K562 (cell line): ENCODE measurements at regions not wholly inside any gene's neighbourhood (a gene's known extent, or its start where the extent isn't known, plus 50 kb on each side); places are given as distances from the start of the nearest gene placed in this dataset.

Source experiments
- BACH1 ChIP-seq: fragments of 200-800 bp; sonication (Bioruptor generic); IDR thresholded peaks from 2 replicates; pipeline ENCODE4 v1.6.1; 2016; ENCODE audit warnings: missing genetic modification characterization, missing compliant biosample characterization
- BMI1 ChIP-seq: fragments of 150-350 bp; IDR thresholded peaks from 2 replicates; pipeline ENCODE4 v1.6.1; 2014; ENCODE audit warnings: low read length
- CBFB ChIP-seq: sonication (generic); formaldehyde crosslinking; IDR thresholded peaks from 2 replicates; pipeline ENCODE4 v1.4.0; 2020; ENCODE audit warnings: mild to moderate bottlenecking, missing genetic modification reagents
- FOXA3 ChIP-seq, 2 experiments: fragments of 450-650 bp in 1 of 2; sonication (generic) in 1 of 2; formaldehyde crosslinking; IDR thresholded peaks in 1 of 2; conservative IDR thresholded peaks in 1 of 2; 2 replicates each; pipeline versions ENCODE4 v1.4.0 to v1.8.0; 2020 to 2022; ENCODE audit warnings: mild to moderate bottlenecking in 2 of 2, missing genetic modification reagents in 1 of 2
- HDAC8 ChIP-seq: fragments of 450-650 bp; IDR thresholded peaks from 2 replicates; pipeline ENCODE4 v1.6.1; 2016; ENCODE audit warnings: mild to moderate bottlenecking, missing genetic modification characterization, moderate library complexity, missing compliant biosample characterization
- HIVEP1 ChIP-seq: fragments of 250-450 bp; sonication (Bioruptor Pico); IDR thresholded peaks from 2 replicates; pipeline ENCODE4 v1.4.0; 2020; ENCODE audit warnings: mild to moderate bottlenecking
- MTA2 ChIP-seq: fragments of 450-650 bp; IDR thresholded peaks from 2 replicates; pipeline ENCODE4 v1.6.1; 2016; ENCODE audit warnings: low read depth
- MYC ChIP-seq, 2 experiments: fragments of 250-450 bp in 1 of 2; sonication (Bioruptor Pico) in 1 of 2; IDR thresholded peaks; 2 replicates each; pipeline versions ENCODE4 v1.5.1 to v1.6.1; 2012 to 2021; ENCODE audit warnings: low read depth in 2 of 2, borderline replicate concordance in 1 of 2, improper control_type of control experiment in 1 of 2, low read length in 1 of 2, mild to moderate bottlenecking in 1 of 2, moderate library complexity in 1 of 2
- SMAD2 ChIP-seq: fragments of 150-350 bp; IDR thresholded peaks from 2 replicates; pipeline ENCODE4 v1.6.1; 2014; ENCODE audit warnings: low read depth, mild to moderate bottlenecking, low read length
- SMARCA5 ChIP-seq: fragments of 450-650 bp; IDR thresholded peaks from 2 replicates; pipeline ENCODE4 v1.6.1; 2016
- SP2 ChIP-seq: IDR thresholded peaks from 2 replicates; pipeline ENCODE4 v1.6.1; 2011; ENCODE audit warnings: mild to moderate bottlenecking, low read depth, low read length, moderate library complexity; ENCODE audit not compliant: poor library complexity, severe bottlenecking; ENCODE audit errors: extremely low read depth
- YY1 ChIP-seq, 3 experiments: IDR thresholded peaks; 2 replicates each; pipeline ENCODE4 v1.6.1; 2011; ENCODE audit warnings: low read length in 2 of 3, mild to moderate bottlenecking in 2 of 3, moderate library complexity in 2 of 3, borderline replicate concordance in 1 of 3, control low read depth in 1 of 3, low read depth in 1 of 3; ENCODE audit not compliant: insufficient read depth in 3 of 3, insufficient replicate concordance in 2 of 3, control insufficient read depth in 1 of 3, insufficient read length in 1 of 3; ENCODE audit errors: extremely low read depth in 1 of 3
- ZNF121 ChIP-seq: sonication (generic); formaldehyde crosslinking; conservative IDR thresholded peaks from 2 replicates; pipeline ENCODE4 v1.8.0; 2022; ENCODE audit warnings: missing genetic modification reagents
- ZNF217 ChIP-seq: sonication (generic); formaldehyde crosslinking; IDR thresholded peaks from 2 replicates; pipeline ENCODE4 v1.8.0; 2022; ENCODE audit warnings: mild to moderate bottlenecking, missing genetic modification reagents
- ZNF316 ChIP-seq: fragments of 450-650 bp; IDR thresholded peaks from 2 replicates; pipeline ENCODE4 v1.6.1; 2016
- ZNF444 ChIP-seq: fragments of 250-450 bp; sonication (Bioruptor Pico); IDR thresholded peaks from 2 replicates; pipeline ENCODE4 v1.4.0; 2020; ENCODE audit warnings: mild to moderate bottlenecking, moderate library complexity
- ZNF75A ChIP-seq: fragments of 450-650 bp; formaldehyde crosslinking; IDR thresholded peaks from 2 replicates; pipeline ENCODE4 v1.4.0; 2020; ENCODE audit warnings: mild to moderate bottlenecking
- ZNF766 ChIP-seq: fragments of 200-800 bp; sonication (Bioruptor generic); conservative IDR thresholded peaks from 2 replicates; pipeline ENCODE4 v1.6.1; 2016; ENCODE audit warnings: missing genetic modification characterization, missing compliant biosample characterization
- TF ChIP-seq, protein P1 (sequence below): fragments of 450-650 bp; IDR thresholded peaks from 2 replicates; pipeline ENCODE4 v1.6.1; 2017; ENCODE audit warnings: antibody characterized with exemption, mild to moderate bottlenecking
- TF ChIP-seq, protein P2 (sequence below): sonication (generic); formaldehyde crosslinking; IDR thresholded peaks from 2 replicates; pipeline ENCODE4 v1.8.0; 2022; ENCODE audit warnings: mild to moderate bottlenecking, low read depth, missing genetic modification reagents
- TF ChIP-seq, protein P3 (sequence below), 2 experiments: fragments of 450-650 bp; IDR thresholded peaks; 2 replicates each; pipeline ENCODE4 v1.6.1; 2016
- TF ChIP-seq, protein P4 (sequence below): fragments of 250-450 bp; sonication (Bioruptor Pico); IDR thresholded peaks from 2 replicates; pipeline ENCODE4 v1.8.0; 2022; ENCODE audit warnings: inconsistent platforms, mild to moderate bottlenecking, moderate library complexity, borderline replicate concordance

DNA sequence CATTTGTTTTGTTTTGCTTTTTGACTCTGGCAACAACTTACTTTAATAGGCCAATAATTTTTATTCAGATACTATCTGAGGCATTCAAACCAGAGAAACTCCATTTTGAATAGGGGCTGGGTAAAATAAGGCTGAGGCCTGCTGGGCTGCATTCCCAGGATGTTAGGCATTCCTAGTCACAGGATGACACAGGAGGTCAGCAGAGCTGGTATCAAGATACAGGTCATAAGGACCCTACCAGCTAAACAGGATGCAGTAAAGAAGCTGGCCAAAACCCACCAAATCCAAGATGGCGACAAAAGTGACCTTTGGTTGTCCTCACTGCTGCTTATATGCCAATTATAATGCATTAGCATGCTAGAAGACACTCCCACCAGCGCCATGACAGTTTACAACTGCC, 102.2 kb upstream of the XPO1 start (continued):
- TF ChIP-seq, protein P1, sequence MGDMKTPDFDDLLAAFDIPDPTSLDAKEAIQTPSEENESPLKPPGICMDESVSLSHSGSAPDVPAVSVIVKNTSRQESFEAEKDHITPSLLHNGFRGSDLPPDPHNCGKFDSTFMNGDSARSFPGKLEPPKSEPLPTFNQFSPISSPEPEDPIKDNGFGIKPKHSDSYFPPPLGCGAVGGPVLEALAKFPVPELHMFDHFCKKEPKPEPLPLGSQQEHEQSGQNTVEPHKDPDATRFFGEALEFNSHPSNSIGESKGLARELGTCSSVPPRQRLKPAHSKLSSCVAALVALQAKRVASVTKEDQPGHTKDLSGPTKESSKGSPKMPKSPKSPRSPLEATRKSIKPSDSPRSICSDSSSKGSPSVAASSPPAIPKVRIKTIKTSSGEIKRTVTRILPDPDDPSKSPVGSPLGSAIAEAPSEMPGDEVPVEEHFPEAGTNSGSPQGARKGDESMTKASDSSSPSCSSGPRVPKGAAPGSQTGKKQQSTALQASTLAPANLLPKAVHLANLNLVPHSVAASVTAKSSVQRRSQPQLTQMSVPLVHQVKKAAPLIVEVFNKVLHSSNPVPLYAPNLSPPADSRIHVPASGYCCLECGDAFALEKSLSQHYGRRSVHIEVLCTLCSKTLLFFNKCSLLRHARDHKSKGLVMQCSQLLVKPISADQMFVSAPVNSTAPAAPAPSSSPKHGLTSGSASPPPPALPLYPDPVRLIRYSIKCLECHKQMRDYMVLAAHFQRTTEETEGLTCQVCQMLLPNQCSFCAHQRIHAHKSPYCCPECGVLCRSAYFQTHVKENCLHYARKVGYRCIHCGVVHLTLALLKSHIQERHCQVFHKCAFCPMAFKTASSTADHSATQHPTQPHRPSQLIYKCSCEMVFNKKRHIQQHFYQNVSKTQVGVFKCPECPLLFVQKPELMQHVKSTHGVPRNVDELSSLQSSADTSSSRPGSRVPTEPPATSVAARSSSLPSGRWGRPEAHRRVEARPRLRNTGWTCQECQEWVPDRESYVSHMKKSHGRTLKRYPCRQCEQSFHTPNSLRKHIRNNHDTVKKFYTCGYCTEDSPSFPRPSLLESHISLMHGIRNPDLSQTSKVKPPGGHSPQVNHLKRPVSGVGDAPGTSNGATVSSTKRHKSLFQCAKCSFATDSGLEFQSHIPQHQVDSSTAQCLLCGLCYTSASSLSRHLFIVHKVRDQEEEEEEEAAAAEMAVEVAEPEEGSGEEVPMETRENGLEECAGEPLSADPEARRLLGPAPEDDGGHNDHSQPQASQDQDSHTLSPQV, result peak; percentile 82
- TF ChIP-seq YY1 (IDR thresholded peaks at IDR 0.05; ENCODE audit: borderline replicate concordance in 1 of 3, control insufficient read depth in 1 of 3, extremely low read depth in 1 of 3, insufficient read depth in 3 of 3, insufficient read length in 1 of 3, insufficient replicate concordance in 2 of 3, low read depth in 1 of 3, low read length in 2 of 3), result peak in 2 of 3 experiments; percentile 32 to 77
- no peak for TF ChIP-seq CBFB (CRISPR knock-in tag)
- no peak for TF ChIP-seq HIVEP1 (CRISPR knock-in tag)
- TF ChIP-seq SP2, result no peak
- TF ChIP-seq ZNF316, result no peak
- TF ChIP-seq ZNF766, result no peak
- TF ChIP-seq ZNF75A (CRISPR knock-in tag), result no peak
- TF ChIP-seq FOXA3 (CRISPR knock-in tag; conservative IDR thresholded peaks at IDR 0.05 in 1 of 2, IDR thresholded peaks at IDR 0.05 in 1 of 2), result no peak
- TF ChIP-seq BACH1 (tag), result peak; percentile 55; the same call in 1 of the 2 replicates
- no peak for TF ChIP-seq BMI1
- TF ChIP-seq ZNF444, result no peak
- TF ChIP-seq, protein P2, sequence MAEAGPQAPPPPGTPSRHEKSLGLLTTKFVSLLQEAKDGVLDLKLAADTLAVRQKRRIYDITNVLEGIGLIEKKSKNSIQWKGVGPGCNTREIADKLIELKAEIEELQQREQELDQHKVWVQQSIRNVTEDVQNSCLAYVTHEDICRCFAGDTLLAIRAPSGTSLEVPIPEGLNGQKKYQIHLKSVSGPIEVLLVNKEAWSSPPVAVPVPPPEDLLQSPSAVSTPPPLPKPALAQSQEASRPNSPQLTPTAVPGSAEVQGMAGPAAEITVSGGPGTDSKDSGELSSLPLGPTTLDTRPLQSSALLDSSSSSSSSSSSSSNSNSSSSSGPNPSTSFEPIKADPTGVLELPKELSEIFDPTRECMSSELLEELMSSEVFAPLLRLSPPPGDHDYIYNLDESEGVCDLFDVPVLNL (CRISPR knock-in tag), result no peak
- TF ChIP-seq, protein P3, sequence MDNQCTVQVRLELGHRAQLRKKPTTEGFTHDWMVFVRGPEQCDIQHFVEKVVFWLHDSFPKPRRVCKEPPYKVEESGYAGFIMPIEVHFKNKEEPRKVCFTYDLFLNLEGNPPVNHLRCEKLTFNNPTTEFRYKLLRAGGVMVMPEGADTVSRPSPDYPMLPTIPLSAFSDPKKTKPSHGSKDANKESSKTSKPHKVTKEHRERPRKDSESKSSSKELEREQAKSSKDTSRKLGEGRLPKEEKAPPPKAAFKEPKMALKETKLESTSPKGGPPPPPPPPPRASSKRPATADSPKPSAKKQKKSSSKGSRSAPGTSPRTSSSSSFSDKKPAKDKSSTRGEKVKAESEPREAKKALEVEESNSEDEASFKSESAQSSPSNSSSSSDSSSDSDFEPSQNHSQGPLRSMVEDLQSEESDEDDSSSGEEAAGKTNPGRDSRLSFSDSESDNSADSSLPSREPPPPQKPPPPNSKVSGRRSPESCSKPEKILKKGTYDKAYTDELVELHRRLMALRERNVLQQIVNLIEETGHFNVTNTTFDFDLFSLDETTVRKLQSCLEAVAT (IDR thresholded peaks at IDR 0.05), result no peak
- peak; percentile 86 for TF ChIP-seq HDAC8 (tag)
- TF ChIP-seq SMAD2, result no peak
- no peak for TF ChIP-seq MYC (IDR thresholded peaks at IDR 0.05; ENCODE audit: low read depth, low read length)
- no peak for TF ChIP-seq MYC (CRISPR knock-in tag; IDR thresholded peaks at IDR 0.05; ENCODE audit: borderline replicate concordance, low read depth)
- TF ChIP-seq, protein P4, sequence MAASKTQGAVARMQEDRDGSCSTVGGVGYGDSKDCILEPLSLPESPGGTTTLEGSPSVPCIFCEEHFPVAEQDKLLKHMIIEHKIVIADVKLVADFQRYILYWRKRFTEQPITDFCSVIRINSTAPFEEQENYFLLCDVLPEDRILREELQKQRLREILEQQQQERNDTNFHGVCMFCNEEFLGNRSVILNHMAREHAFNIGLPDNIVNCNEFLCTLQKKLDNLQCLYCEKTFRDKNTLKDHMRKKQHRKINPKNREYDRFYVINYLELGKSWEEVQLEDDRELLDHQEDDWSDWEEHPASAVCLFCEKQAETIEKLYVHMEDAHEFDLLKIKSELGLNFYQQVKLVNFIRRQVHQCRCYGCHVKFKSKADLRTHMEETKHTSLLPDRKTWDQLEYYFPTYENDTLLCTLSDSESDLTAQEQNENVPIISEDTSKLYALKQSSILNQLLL (CRISPR knock-in tag), result no peak
- TF ChIP-seq MTA2, result no peak
- no peak for TF ChIP-seq ZNF121 (CRISPR knock-in tag)
- TF ChIP-seq SMARCA5, result no peak
- TF ChIP-seq ZNF217 (CRISPR knock-in tag), result no peak
